SK-N-SH (cell line): ENCODE measurements at regions not wholly inside any gene's neighbourhood (a gene's known extent, or its start where the extent isn't known, plus 50 kb on each side); places are given as distances from the start of the nearest gene placed in this dataset.
A peak's percentile ranks its signal among the peaks of the same experiment; 100 is the strongest.

Source experiments
- CTCF ChIA-PET: fragments of 300-600, 350-600 bp; formaldehyde crosslinking; extraction: SDS; loops from one replicate; lab custom pipeline; 2021; lab: Yijun Ruan, JAX
- POLR2A ChIA-PET: fragments of 350-600 bp; sonication (Branson Sonifier 250); formaldehyde crosslinking; extraction: SDS; loops from one replicate; lab custom pipeline; 2020; ENCODE audit warnings: antibody characterized with exemption, inconsistent platforms; lab: Yijun Ruan, JAX
- DNase-seq: peaks from one replicate; pipeline ENCODE4 v3.0.0; 2012
- H2AFZ ChIP-seq: fragments of 200-600 bp; sonication (generic); 2 replicates; pipeline ENCODE4 v1.8.1; 2016; ENCODE audit warnings: antibody characterized with exemption, mild to moderate bottlenecking, low read depth
- H3F3A ChIP-seq: fragments of 200-600 bp; sonication (generic); replicated peaks from 2 replicates; pipeline ENCODE3; 2016; ENCODE audit warnings: antibody characterized with exemption, mild to moderate bottlenecking; ENCODE audit not compliant: insufficient read depth
- H3K27ac ChIP-seq, 2 experiments: fragments of 200-500 bp in 1 of 2; fragments of 200-600 bp in 1 of 2; sonication (Bioruptor generic) in 1 of 2; sonication (generic), shearing (Covaris generic) in 1 of 2; 2 replicates each; pipeline versions ENCODE4 v1.5.1 to v1.6.1; 2014 to 2016; ENCODE audit warnings: low read depth in 2 of 2, inconsistent platforms in 1 of 2, low read length in 1 of 2, mild to moderate bottlenecking in 1 of 2, mixed read lengths in 1 of 2
- H3K27me3 ChIP-seq: fragments of 200-600 bp; sonication (generic), shearing (Covaris generic); 2 replicates; pipeline ENCODE4 v1.6.1; 2016; ENCODE audit warnings: mixed run types; ENCODE audit not compliant: insufficient read depth
- H3K36me3 ChIP-seq, 2 experiments: fragments of 200-500 bp in 1 of 2; fragments of 200-600 bp in 1 of 2; sonication (Bioruptor generic) in 1 of 2; sonication (generic) in 1 of 2; replicated peaks in 1 of 2; 2 replicates each; pipeline versions ENCODE3 to v1.5.1; 2014 to 2016; ENCODE audit warnings: low read length in 1 of 2, mild to moderate bottlenecking in 1 of 2; ENCODE audit not compliant: insufficient read depth in 2 of 2, control insufficient read depth in 1 of 2
- H3K4me1 ChIP-seq, 2 experiments: fragments of 200-500 bp in 1 of 2; fragments of 200-600 bp in 1 of 2; sonication (Bioruptor generic) in 1 of 2; sonication (generic), shearing (Covaris generic) in 1 of 2; 2 replicates each; pipeline versions ENCODE4 v1.5.1 to v1.6.1; 2014 to 2016; ENCODE audit warnings: low read depth in 1 of 2, low read length in 1 of 2, mixed run types in 1 of 2; ENCODE audit not compliant: insufficient read depth in 2 of 2, control insufficient read depth in 1 of 2
- H3K4me2 ChIP-seq: fragments of 200-600 bp; sonication (generic), shearing (Covaris generic); 2 replicates; pipeline ENCODE4 v1.6.1; 2017; ENCODE audit warnings: mixed run types
- H3K4me3 ChIP-seq, 2 experiments: fragments of 200-500 bp in 1 of 2; fragments of 200-600 bp in 1 of 2; sonication (Bioruptor generic) in 1 of 2; sonication (generic), shearing (Covaris generic) in 1 of 2; 2 replicates each; pipeline versions ENCODE4 v1.5.1 to v1.8.1; 2014 to 2016; ENCODE audit warnings: low read depth in 2 of 2, inconsistent platforms in 1 of 2, low read length in 1 of 2, mild to moderate bottlenecking in 1 of 2, mixed read lengths in 1 of 2, moderate library complexity in 1 of 2
- H3K79me2 ChIP-seq: fragments of 200-600 bp; sonication (generic); 2 replicates; pipeline ENCODE4 v1.8.1; 2017; ENCODE audit warnings: mild to moderate bottlenecking; ENCODE audit not compliant: insufficient read depth
- H3K9ac ChIP-seq: fragments of 200-600 bp; sonication (generic); 2 replicates; pipeline ENCODE4 v1.6.1; 2017; ENCODE audit warnings: mixed run types
- H3K9me2 ChIP-seq: fragments of 200-600 bp; sonication (generic); 2 replicates; pipeline ENCODE4 v1.6.1; 2017; ENCODE audit warnings: mixed run types
- H3K9me3 ChIP-seq: fragments of 200-600 bp; sonication (generic); 2 replicates; pipeline ENCODE4 v1.6.1; 2017; ENCODE audit warnings: mixed run types, mild to moderate bottlenecking, moderate library complexity
- H4K20me1 ChIP-seq: fragments of 200-600 bp; sonication (generic); 2 replicates; pipeline ENCODE4 v1.6.1; 2017; ENCODE audit warnings: mild to moderate bottlenecking, mixed run types; ENCODE audit not compliant: insufficient read depth
- FOSL2 ChIP-seq: IDR thresholded peaks from 2 replicates; pipeline ENCODE4 v1.4.0; 2012; ENCODE audit warnings: low read depth, mild to moderate bottlenecking, moderate library complexity, borderline replicate concordance
- JUND ChIP-seq: IDR thresholded peaks from 2 replicates; pipeline ENCODE4 v1.4.0; 2012
- MEF2A ChIP-seq: IDR thresholded peaks from 2 replicates; pipeline ENCODE4 v1.4.0; 2012; ENCODE audit warnings: low read depth, borderline replicate concordance
- NRF1 ChIP-seq: IDR thresholded peaks from 2 replicates; pipeline ENCODE4 v1.6.1; 2012; ENCODE audit warnings: low read depth, mild to moderate bottlenecking, low read length
- POLR2AphosphoS5 ChIP-seq: IDR thresholded peaks from 2 replicates; pipeline ENCODE4 v1.6.1; 2012; ENCODE audit warnings: low read depth, low read length
- SIN3A ChIP-seq: IDR thresholded peaks from 2 replicates; pipeline ENCODE4 v1.6.1; 2012; ENCODE audit warnings: low read depth, mild to moderate bottlenecking, low read length, moderate library complexity, borderline replicate concordance
- TAF1 ChIP-seq: IDR thresholded peaks from 2 replicates; pipeline ENCODE4 v1.6.1; 2012; ENCODE audit warnings: low read depth, mild to moderate bottlenecking, low read length, moderate library complexity, borderline replicate concordance
- TCF12 ChIP-seq: IDR thresholded peaks from 2 replicates; pipeline ENCODE4 v1.4.0; 2012
- WGBS: methylation state at CpG from one replicate; pipeline ENCODE4 v1.1.6; 2017; ENCODE audit warnings: low lambda C conversion rate; 5-methylcytosine and 5-hydroxymethylcytosine counted together
- TF ChIP-seq, protein P1 (sequence below): IDR thresholded peaks from 2 replicates; pipeline ENCODE4; 2012
- TF ChIP-seq, protein P2 (sequence below): IDR thresholded peaks from 2 replicates; pipeline ENCODE4 v1.4.0; 2012; ENCODE audit warnings: low read depth
- TF ChIP-seq, protein P3 (sequence below): IDR thresholded peaks from 2 replicates; pipeline ENCODE4 v1.4.0; 2012; ENCODE audit warnings: low read depth, borderline replicate concordance
- TF ChIP-seq, protein P4 (sequence below): fragments of 150-350 bp; IDR thresholded peaks from 2 replicates; pipeline ENCODE4 v1.6.1; 2017; ENCODE audit warnings: antibody characterized with exemption, low read length, low read depth, borderline replicate concordance

DNA sequence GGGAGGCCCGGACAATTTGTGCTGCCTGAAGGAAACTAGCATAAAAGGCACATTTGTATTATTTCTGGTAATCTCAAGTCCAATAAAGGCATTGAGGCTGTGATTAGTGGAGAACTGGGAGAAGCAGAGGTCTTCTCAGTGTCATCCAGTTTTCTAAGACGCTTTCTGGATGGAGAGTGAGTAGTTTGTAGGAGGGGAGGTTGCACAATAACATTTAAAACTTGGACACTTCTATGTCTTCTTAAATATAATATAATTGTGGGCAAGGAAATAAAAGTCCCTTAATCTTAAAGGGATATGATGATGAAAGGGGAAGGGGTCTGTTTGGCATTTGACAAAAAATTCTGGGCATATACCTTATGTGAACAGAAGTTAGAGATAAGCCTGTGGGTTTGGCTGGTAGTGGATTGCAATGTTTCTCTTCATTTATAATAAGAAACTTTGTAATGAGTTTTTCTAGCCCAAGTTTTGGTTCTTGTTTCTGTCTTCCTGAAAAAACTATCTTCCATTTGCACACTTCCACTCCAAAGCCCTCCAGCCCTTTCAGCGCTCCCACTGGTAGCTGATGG, 291.6 kb upstream of the TGFBR2 start (continued):
- TF ChIP-seq, protein P1, sequence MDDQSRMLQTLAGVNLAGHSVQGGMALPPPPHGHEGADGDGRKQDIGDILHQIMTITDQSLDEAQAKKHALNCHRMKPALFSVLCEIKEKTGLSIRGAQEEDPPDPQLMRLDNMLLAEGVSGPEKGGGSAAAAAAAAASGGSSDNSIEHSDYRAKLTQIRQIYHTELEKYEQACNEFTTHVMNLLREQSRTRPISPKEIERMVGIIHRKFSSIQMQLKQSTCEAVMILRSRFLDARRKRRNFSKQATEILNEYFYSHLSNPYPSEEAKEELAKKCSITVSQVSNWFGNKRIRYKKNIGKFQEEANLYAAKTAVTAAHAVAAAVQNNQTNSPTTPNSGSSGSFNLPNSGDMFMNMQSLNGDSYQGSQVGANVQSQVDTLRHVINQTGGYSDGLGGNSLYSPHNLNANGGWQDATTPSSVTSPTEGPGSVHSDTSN: no peak
- TF ChIP-seq, protein P2, sequence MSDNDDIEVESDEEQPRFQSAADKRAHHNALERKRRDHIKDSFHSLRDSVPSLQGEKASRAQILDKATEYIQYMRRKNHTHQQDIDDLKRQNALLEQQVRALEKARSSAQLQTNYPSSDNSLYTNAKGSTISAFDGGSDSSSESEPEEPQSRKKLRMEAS: no peak
- no peak for TF ChIP-seq POLR2AphosphoS5
- no peak for TF ChIP-seq NRF1
- no peak for TF ChIP-seq JUND

DNA sequence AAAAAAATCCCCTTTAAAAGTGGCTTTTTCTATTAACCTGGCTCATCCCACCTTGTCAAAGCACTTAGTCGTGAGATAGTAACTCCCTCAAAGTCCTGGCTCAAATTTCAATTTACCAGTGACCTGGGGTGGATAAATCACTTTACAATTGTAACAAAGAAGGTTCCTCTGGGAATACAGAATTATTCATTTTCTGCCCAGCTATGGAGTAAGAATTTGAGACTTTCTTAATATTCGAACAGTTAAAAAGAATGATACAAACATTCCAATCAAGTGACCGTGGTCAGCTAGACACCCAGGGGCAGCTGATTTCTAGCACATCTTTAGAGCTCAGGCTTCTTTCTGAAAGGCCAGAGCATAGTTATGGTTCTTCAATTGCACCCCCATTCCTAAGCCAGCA, 291.0 kb upstream of the TGFBR2 start:
- 51% methylated on average over 3 of the region's 3 CpGs for WGBS
- no peaks in the 10 kb centered on the region for H3K79me2 ChIP-seq
- no peaks in the 10 kb centered on the region for H4K20me1 ChIP-seq
- ChIA-PET CTCF (no interaction called here), POLR2A (no interaction called here)
- DNase-seq: no peak
- H3F3A ChIP-seq: peaks cover 9% of the 10 kb centered on the region
- no peaks in the 10 kb centered on the region for H3K9me2 ChIP-seq
- H3K27me3 ChIP-seq: no peaks in the 10 kb centered on the region
- H2AFZ ChIP-seq: peak overlapping the region; percentile 59; the same call in 1 of the 2 replicates
- no peak overlapping the region for H3K4me2 ChIP-seq
- H3K9ac ChIP-seq: no peak overlapping the region
- peaks cover 2 to 7% of the 10 kb centered on the region in 2 experiments; a peak in 2 of 4 replicates for H3K4me1 ChIP-seq
- peak overlapping the region in 1 of 2 experiments; percentile 17; a peak in 1 of 4 replicates for H3K27ac ChIP-seq
- H3K4me3 ChIP-seq: no peak overlapping the region
- TF ChIP-seq NRF1 (no peak), TCF12 (peak; percentile 11; the same call in 1 of the 2 replicates)
- H3K36me3 ChIP-seq: no peaks in the 10 kb centered on the region
- H3K9me3 ChIP-seq: peaks cover 16% of the 10 kb centered on the region; the same call in 1 of the 2 replicates

DNA sequence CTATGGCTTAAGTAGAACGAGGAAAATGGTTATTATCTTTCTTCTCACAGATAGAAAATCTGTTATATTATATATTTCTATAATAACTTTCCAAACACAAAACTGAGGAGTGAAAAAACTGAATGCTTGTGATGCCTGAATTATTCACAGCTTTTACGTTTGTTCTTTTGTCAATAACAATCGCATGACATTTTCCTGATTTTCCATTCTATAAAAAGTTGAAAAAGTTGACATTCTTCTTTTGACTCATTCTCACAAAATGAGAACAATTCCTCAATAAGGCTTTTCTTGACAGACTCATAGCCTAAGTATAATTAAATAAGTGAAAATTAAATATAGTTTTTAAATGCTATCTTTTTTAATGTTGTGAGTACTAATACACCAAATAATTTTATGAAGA, 288.8 kb upstream of the TGFBR2 start:
- H3K27me3 ChIP-seq: no peaks in the 10 kb centered on the region
- 92% methylated on average over 3 of the region's 3 CpGs for WGBS
- H3K79me2 ChIP-seq: no peaks in the 10 kb centered on the region
- DNase-seq: no peak
- no peak overlapping the region for H3K27ac ChIP-seq
- H3K9me3 ChIP-seq: peaks cover 16% of the 10 kb centered on the region; the same call in 1 of the 2 replicates
- CTCF ChIA-PET: no interaction called here
- no peak overlapping the region for H3K4me3 ChIP-seq
- TF ChIP-seq MEF2A (no peak), TAF1 (no peak), POLR2AphosphoS5 (no peak), SIN3A (no peak), TCF12 (no peak), FOSL2 (no peak)
- TF ChIP-seq, protein P1: no peak
- TF ChIP-seq, protein P3, sequence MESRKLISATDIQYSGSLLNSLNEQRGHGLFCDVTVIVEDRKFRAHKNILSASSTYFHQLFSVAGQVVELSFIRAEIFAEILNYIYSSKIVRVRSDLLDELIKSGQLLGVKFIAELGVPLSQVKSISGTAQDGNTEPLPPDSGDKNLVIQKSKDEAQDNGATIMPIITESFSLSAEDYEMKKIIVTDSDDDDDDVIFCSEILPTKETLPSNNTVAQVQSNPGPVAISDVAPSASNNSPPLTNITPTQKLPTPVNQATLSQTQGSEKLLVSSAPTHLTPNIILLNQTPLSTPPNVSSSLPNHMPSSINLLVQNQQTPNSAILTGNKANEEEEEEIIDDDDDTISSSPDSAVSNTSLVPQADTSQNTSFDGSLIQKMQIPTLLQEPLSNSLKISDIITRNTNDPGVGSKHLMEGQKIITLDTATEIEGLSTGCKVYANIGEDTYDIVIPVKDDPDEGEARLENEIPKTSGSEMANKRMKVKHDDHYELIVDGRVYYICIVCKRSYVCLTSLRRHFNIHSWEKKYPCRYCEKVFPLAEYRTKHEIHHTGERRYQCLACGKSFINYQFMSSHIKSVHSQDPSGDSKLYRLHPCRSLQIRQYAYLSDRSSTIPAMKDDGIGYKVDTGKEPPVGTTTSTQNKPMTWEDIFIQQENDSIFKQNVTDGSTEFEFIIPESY: no peak
- TF ChIP-seq, protein P4, sequence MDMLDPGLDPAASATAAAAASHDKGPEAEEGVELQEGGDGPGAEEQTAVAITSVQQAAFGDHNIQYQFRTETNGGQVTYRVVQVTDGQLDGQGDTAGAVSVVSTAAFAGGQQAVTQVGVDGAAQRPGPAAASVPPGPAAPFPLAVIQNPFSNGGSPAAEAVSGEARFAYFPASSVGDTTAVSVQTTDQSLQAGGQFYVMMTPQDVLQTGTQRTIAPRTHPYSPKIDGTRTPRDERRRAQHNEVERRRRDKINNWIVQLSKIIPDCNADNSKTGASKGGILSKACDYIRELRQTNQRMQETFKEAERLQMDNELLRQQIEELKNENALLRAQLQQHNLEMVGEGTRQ: no peak
- peaks cover 2 to 7% of the 10 kb centered on the region in 2 experiments; a peak in 2 of 4 replicates for H3K4me1 ChIP-seq
- no peak overlapping the region for H2AFZ ChIP-seq
- peaks cover 9% of the 10 kb centered on the region for H3F3A ChIP-seq
- no peaks in the 10 kb centered on the region for H4K20me1 ChIP-seq
- H3K4me2 ChIP-seq: no peak overlapping the region
- H3K9ac ChIP-seq: no peak overlapping the region
- H3K9me2 ChIP-seq: no peaks in the 10 kb centered on the region
- POLR2A ChIA-PET: no interaction called here
- no peaks in the 10 kb centered on the region for H3K36me3 ChIP-seq
